ENCODE measurements at regions not wholly inside any gene's neighbourhood (a gene's known extent, or its start where the extent isn't known, plus 50 kb on each side); places are given as distances from the start of the nearest gene placed in this dataset.

GRCh38 chr18:67896451-67896850 is 379.9 kb upstream of the DSEL start:
- TF ChIP-seq CTCF (conservative IDR thresholded peaks at IDR 0.05): no peak
- no peak for TF ChIP-seq ZFX (IDR thresholded peaks at IDR 0.05)

Measured in C4-2B (cell line).